ENCODE measurements at regions not wholly inside any gene's neighbourhood (a gene's known extent, or its start where the extent isn't known, plus 50 kb on each side); places are given as distances from the start of the nearest gene placed in this dataset.

DNA sequence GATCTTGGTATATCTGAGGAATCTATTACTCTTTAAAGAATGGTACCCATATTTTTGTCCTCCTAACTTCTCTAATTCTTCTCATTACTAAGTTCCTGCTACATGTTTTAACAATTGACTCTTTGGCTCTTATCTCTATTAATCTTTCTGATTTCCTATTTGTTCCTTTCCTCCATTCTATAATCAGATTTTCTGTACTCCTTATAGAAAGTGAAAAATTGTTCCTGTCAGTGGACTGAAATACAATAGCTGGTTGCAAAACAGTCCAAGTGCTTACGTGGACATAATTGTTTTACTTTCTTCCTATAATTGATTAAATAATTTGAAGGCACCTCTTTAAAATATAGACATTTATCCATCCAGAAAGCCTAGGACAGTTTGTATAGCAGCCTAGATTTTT, 86.7 kb upstream of the PTHLH start:
- TF ChIP-seq POLR2A (IDR thresholded peaks at IDR 0.05) (no peak), EP300 (IDR thresholded peaks at IDR 0.05) (no peak)
- TF ChIP-seq, protein P1, sequence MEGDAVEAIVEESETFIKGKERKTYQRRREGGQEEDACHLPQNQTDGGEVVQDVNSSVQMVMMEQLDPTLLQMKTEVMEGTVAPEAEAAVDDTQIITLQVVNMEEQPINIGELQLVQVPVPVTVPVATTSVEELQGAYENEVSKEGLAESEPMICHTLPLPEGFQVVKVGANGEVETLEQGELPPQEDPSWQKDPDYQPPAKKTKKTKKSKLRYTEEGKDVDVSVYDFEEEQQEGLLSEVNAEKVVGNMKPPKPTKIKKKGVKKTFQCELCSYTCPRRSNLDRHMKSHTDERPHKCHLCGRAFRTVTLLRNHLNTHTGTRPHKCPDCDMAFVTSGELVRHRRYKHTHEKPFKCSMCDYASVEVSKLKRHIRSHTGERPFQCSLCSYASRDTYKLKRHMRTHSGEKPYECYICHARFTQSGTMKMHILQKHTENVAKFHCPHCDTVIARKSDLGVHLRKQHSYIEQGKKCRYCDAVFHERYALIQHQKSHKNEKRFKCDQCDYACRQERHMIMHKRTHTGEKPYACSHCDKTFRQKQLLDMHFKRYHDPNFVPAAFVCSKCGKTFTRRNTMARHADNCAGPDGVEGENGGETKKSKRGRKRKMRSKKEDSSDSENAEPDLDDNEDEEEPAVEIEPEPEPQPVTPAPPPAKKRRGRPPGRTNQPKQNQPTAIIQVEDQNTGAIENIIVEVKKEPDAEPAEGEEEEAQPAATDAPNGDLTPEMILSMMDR (IDR thresholded peaks at IDR 0.05): no peak

All from tibial nerve (tissue), 4 donors.